ENCODE measurements at regions not wholly inside any gene's neighbourhood (a gene's known extent, or its start where the extent isn't known, plus 50 kb on each side); places are given as distances from the start of the nearest gene placed in this dataset.
"Not testable (repeated sequence)": the region's sequence is repeated elsewhere in the genome, so short reads cannot be mapped to it uniquely, and the experiment has no call there.

GRCh38 chr5:121471222-121471621 lies 380.5 kb upstream of the FTMT start:
- DNase-seq; in situ Hi-C loops (cut with HindIII; ENCODE audit: low pct_ligation_motif_present, low pct_unique_long_range_greater_than_20kb, low sequenced_read_pairs): not testable (repeated sequence)

GRCh38 chr5:121478636-121479035 lies 373.0 kb upstream of the FTMT start:
- in situ Hi-C loops (cut with HindIII; ENCODE audit: low pct_ligation_motif_present, low pct_unique_long_range_greater_than_20kb, low sequenced_read_pairs) = no loop called here
- DNase-seq = no peak

- no peak for DNase-seq
- in situ Hi-C loops (cut with HindIII; ENCODE audit: low pct_ligation_motif_present, low pct_unique_long_range_greater_than_20kb, low sequenced_read_pairs) = no loop called here
Observed at GRCh38 chr5:121479337-121479736, 372.3 kb upstream of the FTMT start.

GRCh38 chr5:121485281-121485680 lies 366.4 kb upstream of the FTMT start:
- DNase-seq = no peak
- in situ Hi-C loops (cut with HindIII; ENCODE audit: low pct_ligation_motif_present, low pct_unique_long_range_greater_than_20kb, low sequenced_read_pairs) = no loop called here

DNA sequence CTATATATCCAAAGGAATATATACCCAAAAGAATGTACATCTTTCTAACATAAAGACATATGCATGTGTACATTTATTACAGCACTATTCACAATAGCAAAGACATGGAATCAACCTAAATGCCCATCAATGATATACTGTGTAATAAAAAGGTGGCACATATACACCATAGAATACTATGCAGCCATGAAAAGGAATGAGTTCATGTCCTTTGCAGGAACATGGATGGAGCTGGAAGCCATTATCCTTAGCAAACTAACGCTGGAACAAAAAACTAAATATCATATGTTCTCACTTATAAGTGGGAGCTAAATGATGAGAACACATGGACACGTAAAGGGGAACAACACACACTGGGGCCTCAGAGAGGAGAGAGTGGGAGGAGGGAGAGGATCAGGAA lies 365.7 kb upstream of the FTMT start:
- in situ Hi-C loops (cut with HindIII; ENCODE audit: low pct_ligation_motif_present, low pct_unique_long_range_greater_than_20kb, low sequenced_read_pairs) = not testable (repeated sequence)

DNA sequence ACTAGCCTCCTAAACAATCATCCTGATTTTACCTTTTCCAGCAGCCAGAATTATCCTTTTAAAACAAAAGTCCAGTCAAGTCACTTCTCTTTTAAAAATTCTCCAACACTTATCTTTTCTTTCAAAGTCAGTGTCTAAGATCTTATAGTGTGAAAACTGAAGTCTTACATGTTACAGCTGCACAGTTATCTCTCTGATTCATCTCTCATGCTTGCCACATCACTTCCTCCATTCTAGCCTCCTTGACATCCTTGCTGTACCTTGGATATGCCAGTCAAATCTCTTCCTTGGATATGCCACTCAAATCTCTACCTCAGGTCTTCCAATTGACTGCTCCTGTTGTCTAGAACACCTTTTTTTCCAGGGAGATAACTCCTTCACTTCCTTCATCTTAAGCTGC lies 361.7 kb upstream of the FTMT start:
- in situ Hi-C loops (cut with HindIII; ENCODE audit: low pct_ligation_motif_present, low pct_unique_long_range_greater_than_20kb, low sequenced_read_pairs) = no loop called here
- DNase-seq = no peak

More for the DNA sequence above, 365.7 kb upstream of the FTMT start:
- DNase-seq = not testable (repeated sequence)

GRCh38 chr5:121497176-121497575 lies 354.5 kb upstream of the FTMT start:
- in situ Hi-C loops (cut with HindIII; ENCODE audit: low pct_ligation_motif_present, low pct_unique_long_range_greater_than_20kb, low sequenced_read_pairs) = no loop called here
- DNase-seq = peak; percentile 1

- DNase-seq = peak; percentile 12
- in situ Hi-C loops (cut with HindIII; ENCODE audit: low pct_ligation_motif_present, low pct_unique_long_range_greater_than_20kb, low sequenced_read_pairs) = no loop called here
Observed at GRCh38 chr5:121500310-121500709, 351.4 kb upstream of the FTMT start.

GRCh38 chr5:121503111-121503840 lies 348.4 kb upstream of the FTMT start:
- in situ Hi-C loops (cut with HindIII; ENCODE audit: low pct_ligation_motif_present, low pct_unique_long_range_greater_than_20kb, low sequenced_read_pairs) = no loop called here
- peak; percentile 2 for DNase-seq

- no peak for DNase-seq
- in situ Hi-C loops (cut with HindIII; ENCODE audit: low pct_ligation_motif_present, low pct_unique_long_range_greater_than_20kb, low sequenced_read_pairs) = no loop called here
Observed at GRCh38 chr5:121516997-121517396, 334.7 kb upstream of the FTMT start.

DNA sequence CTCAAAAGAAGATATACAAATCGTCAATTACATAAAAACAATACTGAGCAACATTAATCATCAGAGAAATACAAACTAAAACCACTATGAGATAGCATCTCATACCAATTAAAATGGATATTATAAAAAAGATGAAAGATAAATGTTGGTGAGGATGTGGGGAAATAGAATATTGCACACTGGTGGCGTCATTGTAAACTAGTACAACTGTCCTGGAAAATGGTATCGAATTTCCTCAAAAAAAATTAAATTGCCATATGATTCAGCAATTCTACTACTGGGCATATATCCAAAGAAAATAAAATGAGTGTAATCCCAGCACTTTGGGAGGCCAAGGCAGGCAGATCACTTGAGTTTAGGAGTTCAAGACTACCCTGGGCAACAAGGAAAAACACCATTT lies 326.0 kb upstream of the FTMT start:
- DNase-seq = no peak
- in situ Hi-C loops (cut with HindIII; ENCODE audit: low pct_ligation_motif_present, low pct_unique_long_range_greater_than_20kb, low sequenced_read_pairs) = no loop called here

DNA sequence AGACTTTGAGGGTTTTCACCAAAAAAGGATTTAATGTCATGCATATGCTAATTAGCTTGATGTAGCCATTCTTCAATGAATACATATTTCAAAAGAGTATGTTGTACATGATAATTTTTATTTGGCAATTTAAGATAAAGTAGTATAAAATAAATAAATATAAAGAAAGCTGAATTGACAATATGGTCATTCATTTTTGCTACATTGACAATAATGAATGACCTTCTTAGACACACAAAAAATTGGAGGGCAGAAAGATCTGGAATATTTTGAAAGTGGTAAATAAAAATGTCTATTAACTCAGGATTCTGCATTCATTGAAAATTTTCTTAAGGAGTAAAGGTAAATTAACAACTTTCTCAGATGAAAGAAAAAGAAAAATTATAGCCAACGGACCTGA lies 324.8 kb upstream of the FTMT start:
- DNase-seq = no peak
- in situ Hi-C loops (cut with HindIII; ENCODE audit: low pct_ligation_motif_present, low pct_unique_long_range_greater_than_20kb, low sequenced_read_pairs) = no loop called here

DNA sequence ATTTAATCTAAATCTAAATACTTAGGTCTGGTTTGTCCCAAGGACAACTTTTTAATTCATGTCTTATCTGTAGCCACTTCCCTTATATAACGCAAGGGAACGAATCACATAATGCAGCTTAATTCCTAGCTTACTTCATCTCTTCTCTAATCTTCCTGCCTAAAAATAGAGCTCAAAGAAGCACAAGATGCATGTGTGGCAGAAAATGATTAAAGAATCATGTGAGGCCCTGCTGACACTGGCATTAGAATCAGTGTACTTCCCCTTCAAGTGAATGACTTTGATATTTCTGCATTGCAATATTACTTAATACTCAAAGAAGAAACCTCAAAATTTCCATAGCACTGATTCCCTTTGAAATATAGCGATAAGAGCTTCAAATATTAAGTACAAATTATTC lies 317.9 kb upstream of the FTMT start:
- in situ Hi-C loops (cut with HindIII; ENCODE audit: low pct_ligation_motif_present, low pct_unique_long_range_greater_than_20kb, low sequenced_read_pairs) = no loop called here
- DNase-seq = no peak

- DNase-seq = no peak
- in situ Hi-C loops (cut with HindIII; ENCODE audit: low pct_ligation_motif_present, low pct_unique_long_range_greater_than_20kb, low sequenced_read_pairs) = no loop called here
Observed at GRCh38 chr5:121550989-121551388, 300.7 kb upstream of the FTMT start.

DNA sequence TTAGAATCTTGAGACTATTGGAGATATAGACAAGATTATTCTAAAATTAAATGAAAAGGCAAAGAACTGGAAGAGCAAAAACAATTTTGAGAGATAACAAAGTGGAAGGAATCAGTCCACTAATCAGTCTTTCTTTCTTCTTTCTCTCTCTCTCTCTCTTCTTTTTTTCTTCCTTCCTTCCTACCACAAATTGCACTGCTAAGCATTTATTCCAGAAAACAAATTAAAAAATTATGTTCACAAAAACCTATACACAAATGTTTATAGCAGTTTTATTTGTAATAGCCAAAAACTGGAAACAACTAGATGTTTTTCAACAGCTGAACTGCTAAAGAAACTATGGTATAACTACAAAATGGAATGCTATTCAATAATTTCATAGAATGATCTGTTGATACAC lies 291.9 kb upstream of the FTMT start:
- in situ Hi-C loops (cut with HindIII; ENCODE audit: low pct_ligation_motif_present, low pct_unique_long_range_greater_than_20kb, low sequenced_read_pairs) = no loop called here
- no peak for DNase-seq

DNA sequence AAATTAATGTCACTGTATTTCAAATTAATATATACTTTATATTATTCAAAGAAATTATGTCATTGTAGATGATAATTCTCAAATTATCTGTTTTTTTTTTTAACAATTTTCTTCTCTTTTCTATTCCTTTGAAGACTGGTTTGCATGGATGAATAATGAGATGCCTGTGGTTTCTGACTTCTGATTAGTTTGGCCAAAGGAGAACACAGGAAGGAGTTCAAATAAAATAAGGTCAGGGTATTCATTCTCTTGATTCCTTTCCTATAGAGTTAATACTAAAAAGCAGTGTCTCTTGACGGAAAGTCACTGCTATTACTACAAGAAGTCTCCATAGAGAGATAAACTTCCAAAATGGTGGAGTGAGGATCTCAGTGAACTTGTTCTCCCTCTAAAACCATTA lies 279.6 kb upstream of the FTMT start:
- in situ Hi-C loops (cut with HindIII; ENCODE audit: low pct_ligation_motif_present, low pct_unique_long_range_greater_than_20kb, low sequenced_read_pairs) = no loop called here
- no peak for DNase-seq

DNA sequence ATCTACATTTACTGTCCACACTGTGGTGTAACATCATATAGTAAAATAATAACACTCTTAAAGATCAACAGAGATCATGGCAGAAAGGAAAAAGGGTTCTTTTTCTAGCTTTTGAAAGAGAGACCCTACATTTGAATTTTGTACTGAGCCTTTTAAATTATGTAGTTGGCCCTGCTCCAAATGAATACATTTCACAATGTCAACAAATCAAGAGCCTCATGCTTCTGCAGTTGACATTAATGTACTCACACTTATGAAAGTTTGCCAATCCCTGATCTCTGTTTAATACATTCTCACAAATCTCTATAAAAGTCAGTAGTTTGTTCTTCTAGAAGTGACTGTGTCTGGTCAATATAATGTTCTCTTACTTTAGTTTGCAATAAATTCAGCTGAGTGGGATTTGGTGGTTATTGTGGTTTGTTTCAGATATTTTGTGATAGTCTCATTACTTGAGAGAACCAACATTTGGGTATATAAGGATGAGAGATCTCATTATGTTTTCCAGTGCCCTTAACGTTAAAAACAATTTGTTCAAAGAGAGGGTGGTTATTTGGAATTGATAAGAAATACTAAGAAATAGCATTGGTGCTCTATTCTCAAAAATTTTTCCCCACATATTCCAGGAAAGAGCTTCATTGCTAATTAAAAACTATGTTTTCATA lies 277.8 kb upstream of the FTMT start:
- in situ Hi-C loops (cut with HindIII; ENCODE audit: low pct_ligation_motif_present, low pct_unique_long_range_greater_than_20kb, low sequenced_read_pairs) = no loop called here

GRCh38 chr5:121581588-121581987 lies 270.1 kb upstream of the FTMT start:
- in situ Hi-C loops (cut with HindIII; ENCODE audit: low pct_ligation_motif_present, low pct_unique_long_range_greater_than_20kb, low sequenced_read_pairs) = no loop called here

More for the DNA sequence above, 277.8 kb upstream of the FTMT start:
- DNase-seq = no peak

GRCh38 chr5:121596882-121597281 lies 254.8 kb upstream of the FTMT start:
- in situ Hi-C loops (cut with HindIII; ENCODE audit: low pct_ligation_motif_present, low pct_unique_long_range_greater_than_20kb, low sequenced_read_pairs) = no loop called here

More at GRCh38 chr5:121581588-121581987, 270.1 kb upstream of the FTMT start:
- no peak for DNase-seq

GRCh38 chr5:121608826-121609225 lies 242.9 kb upstream of the FTMT start:
- in situ Hi-C loops (cut with HindIII; ENCODE audit: low pct_ligation_motif_present, low pct_unique_long_range_greater_than_20kb, low sequenced_read_pairs) = no loop called here
- no peak for DNase-seq

More at GRCh38 chr5:121596882-121597281, 254.8 kb upstream of the FTMT start:
- DNase-seq = no peak
